H9 (cell line): ENCODE measurements at regions not wholly inside any gene's neighbourhood (a gene's known extent, or its start where the extent isn't known, plus 50 kb on each side); places are given as distances from the start of the nearest gene placed in this dataset.

Experiments used
- DNase-seq: peaks from one replicate; pipeline ENCODE4 v3.0.0-alpha.2; 2017
- H2AFZ ChIP-seq: one replicate; pipeline ENCODE4 v1.6.1; 2013; ENCODE audit warnings: mild to moderate bottlenecking, low read length, control low read depth, moderate library complexity
- H2AK5ac ChIP-seq: 2 replicates; pipeline ENCODE4 v1.6.1; 2013; ENCODE audit warnings: low read length, control low read depth, mixed read lengths; ENCODE audit not compliant: insufficient read length
- H2BK120ac ChIP-seq: one replicate; pipeline ENCODE4 v1.6.1; 2013; ENCODE audit warnings: low read depth, mild to moderate bottlenecking, low read length, control low read depth, inconsistent platforms; ENCODE audit not compliant: poor library complexity, severe bottlenecking
- H2BK12ac ChIP-seq: 2 replicates; pipeline ENCODE4 v1.6.1; 2013; ENCODE audit warnings: low read length, control low read depth, mixed read lengths, low read depth; ENCODE audit not compliant: insufficient read length
- H2BK15ac ChIP-seq: 2 replicates; pipeline ENCODE4 v1.6.1; 2013; ENCODE audit warnings: low read depth, low read length, control low read depth
- H2BK20ac ChIP-seq: one replicate; pipeline ENCODE4 v1.6.1; 2013; ENCODE audit warnings: low read depth, mild to moderate bottlenecking, low read length, control low read depth, inconsistent platforms; ENCODE audit not compliant: poor library complexity, severe bottlenecking
- H2BK5ac ChIP-seq: 2 replicates; pipeline ENCODE4 v1.6.1; 2013; ENCODE audit warnings: low read length, control low read depth, mixed read lengths; ENCODE audit not compliant: insufficient read length
- H3K14ac ChIP-seq: 2 replicates; pipeline ENCODE4 v1.6.1; 2013; ENCODE audit warnings: low read length, control low read depth; ENCODE audit not compliant: insufficient read depth
- H3K18ac ChIP-seq: 2 replicates; pipeline ENCODE4 v1.6.1; 2013; ENCODE audit warnings: low read depth, mild to moderate bottlenecking, mixed read lengths, low read length, control low read depth; ENCODE audit not compliant: insufficient read length
- H3K23ac ChIP-seq: 2 replicates; pipeline ENCODE4 v1.6.1; 2013; ENCODE audit warnings: low read length, control low read depth, mixed read lengths, low read depth; ENCODE audit not compliant: insufficient read length
- H3K23me2 ChIP-seq: 2 replicates; pipeline ENCODE4 v1.6.1; 2013; ENCODE audit warnings: low read depth, mild to moderate bottlenecking, mixed read lengths, low read length, control low read depth; ENCODE audit not compliant: insufficient read length, poor library complexity, severe bottlenecking
- H3K27ac ChIP-seq: 2 replicates; pipeline ENCODE4 v1.5.1; 2013; ENCODE audit warnings: low read length, control low read depth, mixed read lengths, low read depth; ENCODE audit not compliant: insufficient read length
- H3K27me3 ChIP-seq: 2 replicates; pipeline ENCODE4 v1.6.1; 2013; ENCODE audit warnings: low read length, control low read depth, inconsistent platforms; ENCODE audit not compliant: insufficient read depth
- H3K4ac ChIP-seq: 2 replicates; pipeline ENCODE4 v1.6.1; 2013; ENCODE audit warnings: low read depth, mild to moderate bottlenecking, control low read depth, inconsistent platforms, low read length, moderate library complexity
- H3K4me1 ChIP-seq: 2 replicates; pipeline ENCODE4 v1.6.1; 2013; ENCODE audit warnings: low read length, control low read depth, inconsistent platforms; ENCODE audit not compliant: insufficient read depth
- H3K4me2 ChIP-seq: 2 replicates; pipeline ENCODE4 v1.6.1; 2013; ENCODE audit warnings: low read length, control low read depth, mixed read lengths; ENCODE audit not compliant: insufficient read length, insufficient read depth
- H3K56ac ChIP-seq: 2 replicates; pipeline ENCODE4 v1.6.1; 2013; ENCODE audit warnings: low read depth, mild to moderate bottlenecking, mixed read lengths, low read length, control low read depth; ENCODE audit not compliant: insufficient read length
- H3K79me1 ChIP-seq: 2 replicates; pipeline ENCODE4 v1.6.1; 2013; ENCODE audit warnings: low read depth, mild to moderate bottlenecking, moderate library complexity, low read length, control low read depth, inconsistent platforms; ENCODE audit not compliant: insufficient read depth, poor library complexity, severe bottlenecking
- H3K79me2 ChIP-seq: 2 replicates; pipeline ENCODE4 v1.6.1; 2013; ENCODE audit warnings: low read length, control low read depth, inconsistent platforms; ENCODE audit not compliant: insufficient read depth
- H3K9ac ChIP-seq: 2 replicates; pipeline ENCODE4 v1.6.1; 2013; ENCODE audit warnings: low read length, control low read depth, mixed read lengths; ENCODE audit not compliant: insufficient read length; ENCODE audit errors: extremely low read depth
- H3K9me3 ChIP-seq: one replicate; pipeline ENCODE4 v1.6.1; 2013; ENCODE audit warnings: low read depth, low read length, inconsistent platforms; ENCODE audit not compliant: control insufficient read depth
- H3T11ph ChIP-seq: one replicate; pipeline ENCODE4 v1.6.1; 2013; ENCODE audit warnings: mild to moderate bottlenecking, low read length, control low read depth, inconsistent platforms
- H4K20me1 ChIP-seq: one replicate; pipeline ENCODE4 v1.6.1; 2013; ENCODE audit not compliant: control insufficient read depth, insufficient read length, insufficient read depth
- H4K5ac ChIP-seq: 2 replicates; pipeline ENCODE4 v1.6.1; 2013; ENCODE audit warnings: low read depth, mild to moderate bottlenecking, mixed read lengths, low read length, control low read depth; ENCODE audit not compliant: insufficient read length
- H4K8ac ChIP-seq: replicated peaks from 2 replicates; pipeline ENCODE4 v1.6.1; 2013; ENCODE audit warnings: low read length, control low read depth, mixed read lengths, low read depth; ENCODE audit not compliant: insufficient read length
- H4K91ac ChIP-seq: 2 replicates; pipeline ENCODE4 v1.6.1; 2013; ENCODE audit warnings: low read depth, mild to moderate bottlenecking, moderate library complexity, mixed read lengths, low read length, control low read depth; ENCODE audit not compliant: insufficient read length
- H3K27ac Mint-ChIP-seq, 3 experiments: 2 replicates in 2 of 3; 3 replicates in 1 of 3; pipeline ENCODE4 v1.8.0; 2020 to 2021; ENCODE audit warnings: mixed read lengths in 3 of 3, mild to moderate bottlenecking in 1 of 3, moderate library complexity in 1 of 3
- H3K27me3 Mint-ChIP-seq: 2 replicates; pipeline ENCODE4 v1.8.0; 2021; ENCODE audit warnings: low read depth, mild to moderate bottlenecking, moderate library complexity, mixed read lengths
- H3K36me3 Mint-ChIP-seq, 3 experiments: 2 replicates in 2 of 3; 3 replicates in 1 of 3; pipeline ENCODE4 v1.8.0; 2020 to 2021; ENCODE audit warnings: low read depth in 3 of 3, mixed read lengths in 3 of 3; ENCODE audit not compliant: insufficient read depth in 1 of 3
- H3K4me1 Mint-ChIP-seq, 2 experiments: 2 replicates each; pipeline ENCODE4 v1.8.0; 2020; ENCODE audit warnings: mixed read lengths in 2 of 2
- H3K4me3 Mint-ChIP-seq, 2 experiments: 2 replicates in 1 of 2; 3 replicates in 1 of 2; pipeline ENCODE4 v1.8.0; 2020 to 2021; ENCODE audit warnings: mild to moderate bottlenecking in 2 of 2, mixed read lengths in 2 of 2, moderate library complexity in 1 of 2
- H3K9me3 Mint-ChIP-seq, 2 experiments: 2 replicates in 1 of 2; 3 replicates in 1 of 2; pipeline ENCODE4 v1.8.0; 2020; ENCODE audit warnings: mild to moderate bottlenecking in 2 of 2, mixed read lengths in 2 of 2, moderate library complexity in 1 of 2
- WGBS: extraction: QIAGEN DNeasy Blood & Tissue Kit; methylation state at CpG from one replicate; pipeline ENCODE4 v1.1.7; 2013; ENCODE audit warnings: missing lambda C conversion rate, low lambda C conversion rate, mixed read lengths; ENCODE audit not compliant: insufficient read length; ENCODE audit errors: extremely low coverage; 5-methylcytosine and 5-hydroxymethylcytosine counted together
- TF ChIP-seq, protein P1 (sequence below): fragments of 200-600 bp; sonication (generic); conservative IDR thresholded peaks from 3 replicates; pipeline ENCODE4 v1.8.0; 2021; ENCODE audit warnings: antibody characterized with exemption, mild to moderate bottlenecking

DNA sequence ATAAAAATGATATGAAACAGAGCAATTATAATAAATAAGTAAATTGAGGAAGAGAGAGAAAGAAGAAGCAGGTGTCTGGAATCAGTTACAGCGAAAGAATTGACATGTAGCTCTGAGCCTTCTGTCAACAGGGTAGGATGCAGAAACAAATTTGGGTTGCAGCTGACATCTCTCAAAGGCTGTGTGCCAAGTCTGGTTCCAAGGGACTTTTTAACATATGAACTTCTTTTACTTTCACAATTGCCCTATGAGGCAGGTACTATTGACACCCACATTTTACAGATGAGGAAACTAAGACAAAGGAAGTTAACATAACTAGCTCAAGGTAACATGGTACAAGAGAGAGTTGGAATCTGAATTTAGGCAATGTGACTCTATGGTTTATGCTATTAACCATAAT lies 260.0 kb downstream of the ASXL3 start:
- H2BK5ac ChIP-seq = no peak overlapping the region
- H3K4ac ChIP-seq = no peak overlapping the region
- H3K27me3 Mint-ChIP-seq = no peaks in the 10 kb centered on the region
- no peak overlapping the region for H2AK5ac ChIP-seq
- peaks cover 0 to 9% (median 1%) of the 10 kb centered on the region in 3 experiments; a peak in 3 of 7 replicates for H3K36me3 Mint-ChIP-seq
- no peak overlapping the region for H2AFZ ChIP-seq
- H3K14ac ChIP-seq = no peak overlapping the region
- H3K4me1 ChIP-seq = no peaks in the 10 kb centered on the region; the same call in 1 of the 2 replicates
- no peak overlapping the region for H3K18ac ChIP-seq
- H3K23me2 ChIP-seq = no peaks in the 10 kb centered on the region
- no peaks in the 10 kb centered on the region for H3K79me2 ChIP-seq
- peaks cover 54 to 59% of the 10 kb centered on the region in 2 experiments for H3K4me1 Mint-ChIP-seq
- H3T11ph ChIP-seq = no peak overlapping the region
- H3K56ac ChIP-seq = no peak overlapping the region
- H3K79me1 ChIP-seq = no peaks in the 10 kb centered on the region
- H3K9me3 Mint-ChIP-seq = no peaks in the 10 kb centered on the region
- no peak overlapping the region for H4K91ac ChIP-seq
- H3K4me3 Mint-ChIP-seq = no peak overlapping the region
- DNase-seq = no peak
- no peak overlapping the region for H3K9ac ChIP-seq
- no peak overlapping the region for H2BK15ac ChIP-seq
- no peak overlapping the region for H4K5ac ChIP-seq
- no peak overlapping the region for H2BK120ac ChIP-seq
- no peak overlapping the region for H2BK20ac ChIP-seq
- no peak overlapping the region for H3K27ac ChIP-seq
- WGBS = no CpG with 5 or more reads among the region's 1 CpG
- H3K9me3 ChIP-seq = no peaks in the 10 kb centered on the region
- no peak overlapping the region for H3K27ac Mint-ChIP-seq
- no peak overlapping the region for H4K8ac ChIP-seq
- H4K20me1 ChIP-seq = no peaks in the 10 kb centered on the region
- TF ChIP-seq, protein P1, sequence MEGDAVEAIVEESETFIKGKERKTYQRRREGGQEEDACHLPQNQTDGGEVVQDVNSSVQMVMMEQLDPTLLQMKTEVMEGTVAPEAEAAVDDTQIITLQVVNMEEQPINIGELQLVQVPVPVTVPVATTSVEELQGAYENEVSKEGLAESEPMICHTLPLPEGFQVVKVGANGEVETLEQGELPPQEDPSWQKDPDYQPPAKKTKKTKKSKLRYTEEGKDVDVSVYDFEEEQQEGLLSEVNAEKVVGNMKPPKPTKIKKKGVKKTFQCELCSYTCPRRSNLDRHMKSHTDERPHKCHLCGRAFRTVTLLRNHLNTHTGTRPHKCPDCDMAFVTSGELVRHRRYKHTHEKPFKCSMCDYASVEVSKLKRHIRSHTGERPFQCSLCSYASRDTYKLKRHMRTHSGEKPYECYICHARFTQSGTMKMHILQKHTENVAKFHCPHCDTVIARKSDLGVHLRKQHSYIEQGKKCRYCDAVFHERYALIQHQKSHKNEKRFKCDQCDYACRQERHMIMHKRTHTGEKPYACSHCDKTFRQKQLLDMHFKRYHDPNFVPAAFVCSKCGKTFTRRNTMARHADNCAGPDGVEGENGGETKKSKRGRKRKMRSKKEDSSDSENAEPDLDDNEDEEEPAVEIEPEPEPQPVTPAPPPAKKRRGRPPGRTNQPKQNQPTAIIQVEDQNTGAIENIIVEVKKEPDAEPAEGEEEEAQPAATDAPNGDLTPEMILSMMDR = no peak
- H2BK12ac ChIP-seq = no peak overlapping the region
- H3K27me3 ChIP-seq = no peaks in the 10 kb centered on the region
- H3K4me2 ChIP-seq = no peak overlapping the region
- H3K23ac ChIP-seq = no peak overlapping the region
